GM10248 (cell line): ENCODE measurements at regions not wholly inside any gene's neighbourhood (a gene's known extent, or its start where the extent isn't known, plus 50 kb on each side); places are given as distances from the start of the nearest gene placed in this dataset.

ENCODE experiments used
- CTCF ChIA-PET: fragments of 300-600 bp; sonication (Branson Sonifier 250); formaldehyde crosslinking; extraction: SDS; loops from one replicate; lab custom pipeline; 2021; ENCODE audit warnings: antibody characterized with exemption; lab: Yijun Ruan, JAX
- POLR2A ChIA-PET: fragments of 350-650 bp; sonication (Branson Sonifier 250); formaldehyde crosslinking; extraction: SDS; loops from one replicate; lab custom pipeline; 2020; ENCODE audit warnings: antibody characterized with exemption; lab: Yijun Ruan, JAX
- DNase-seq: peaks from one replicate; pipeline ENCODE4 v3.0.0; 2012; ENCODE audit errors: extremely low spot score
- CTCF ChIP-seq: IDR thresholded peaks from 2 replicates; pipeline ENCODE4 v1.5.1; 2012; ENCODE audit warnings: mild to moderate bottlenecking, low read depth; ENCODE audit errors: extremely low read depth, missing control alignments, control extremely low read depth

GRCh38 chr17:71067669-71068407, 898.5 kb downstream of the KCNJ2 start:
- POLR2A ChIA-PET: no interaction called here
- no peak for TF ChIP-seq CTCF

GRCh38 chr17:71068408-71068750, 899.0 kb downstream of the KCNJ2 start:
- ChIA-PET POLR2A (no interaction called here), CTCF (no interaction called here)
- no peak for TF ChIP-seq CTCF
- no peak for DNase-seq

More at GRCh38 chr17:71067669-71068407, 898.5 kb downstream of the KCNJ2 start:
- CTCF ChIA-PET: no interaction called here
- DNase-seq: no peak

GRCh38 chr17:71071041-71071440, 901.7 kb downstream of the KCNJ2 start:
- DNase-seq: no peak
- POLR2A ChIA-PET: no interaction called here
- TF ChIP-seq CTCF: no peak
- CTCF ChIA-PET: no interaction called here

- CTCF ChIA-PET: no interaction called here
- TF ChIP-seq CTCF: no peak
- DNase-seq: no peak
- POLR2A ChIA-PET: no interaction called here
These were observed 902.5 kb downstream of the KCNJ2 start for GRCh38 chr17:71071837-71072236.

- no peak for DNase-seq
- ChIA-PET POLR2A (no interaction called here), CTCF (interaction anchor here (0.8 kb wide), 1 partner anchor 313 kb away, joined by 3 read pairs; no protein-coding TSS in a partner anchor)
- no peak for TF ChIP-seq CTCF
These were observed 911.6 kb downstream of the KCNJ2 start for GRCh38 chr17:71080937-71081336.

GRCh38 chr17:71081666-71082065, 912.3 kb downstream of the KCNJ2 start:
- no peak for DNase-seq
- no peak for TF ChIP-seq CTCF
- POLR2A ChIA-PET: no interaction called here
- CTCF ChIA-PET: no interaction called here

- ChIA-PET CTCF (interaction anchor here (1.6 to 2.5 kb wide), 3 partner anchors 10 to 317 kb away, joined by 5 to 9 read pairs (median 8); no protein-coding TSS in a partner anchor), POLR2A (no interaction called here)
- TF ChIP-seq CTCF: peak; percentile 24
- no peak for DNase-seq
These were observed 914.9 kb downstream of the KCNJ2 start for GRCh38 chr17:71084219-71084618.
